ENCODE measurements at regions not wholly inside any gene's neighbourhood (a gene's known extent, or its start where the extent isn't known, plus 50 kb on each side); places are given as distances from the start of the nearest gene placed in this dataset.

- DNase-seq (ENCODE audit: low read depth) (no peak), FAIRE-seq (no peak)
- Mint-ChIP-seq H3K4me3 (ENCODE audit: unreplicated experiment) (no peak overlapping the region), H3K27me3 (ENCODE audit: low read depth, unreplicated experiment) (no peaks in the 10 kb centered on the region), H3K36me3 (ENCODE audit: low read depth, unreplicated experiment) (no peaks in the 10 kb centered on the region), H3K4me1 (ENCODE audit: low read depth, unreplicated experiment) (no peaks in the 10 kb centered on the region), H3K27ac (ENCODE audit: unreplicated experiment) (no peak overlapping the region), H3K9me3 (ENCODE audit: unreplicated experiment) (peaks cover 3% of the 10 kb centered on the region)
- Histone ChIP-seq H3K4me1 (ENCODE audit: insufficient read depth, low read length) (no peaks in the 10 kb centered on the region), H2AFZ (ENCODE audit: low read depth, low read length) (no peak overlapping the region), H3K27ac (ENCODE audit: low read depth, low read length) (no peak overlapping the region), H3K27me3 (ENCODE audit: insufficient read depth, low read length) (no peaks in the 10 kb centered on the region), H3K36me3 (ENCODE audit: insufficient read depth, low read length) (no peaks in the 10 kb centered on the region), H3K4me3 (ENCODE audit: insufficient read depth, low read depth, low read length) (no peak overlapping the region), H4K20me1 (ENCODE audit: insufficient read depth, low read length) (no peaks in the 10 kb centered on the region), H3K9me3 (ENCODE audit: insufficient read depth, low read depth, low read length) (no peaks in the 10 kb centered on the region), H3K79me2 (ENCODE audit: insufficient read depth, low read length) (no peaks in the 10 kb centered on the region), H3K9ac (ENCODE audit: low read length) (no peak overlapping the region), H3K4me2 (ENCODE audit: low read length) (no peak overlapping the region)
- no peak for TF ChIP-seq CTCF (IDR thresholded peaks at IDR 0.05; ENCODE audit: insufficient read depth, low read depth, low read length)
- TF ChIP-seq EZH2 (IDR thresholded peaks at IDR 0.05; ENCODE audit: insufficient read depth, low read length), result no peak
Measured at GRCh38 chr13:54573186-54573585, 1544.6 kb downstream of the OLFM4 start.

- no peaks in the 10 kb centered on the region for H3K36me3 ChIP-seq (ENCODE audit: insufficient read depth, low read length)
- no peak for DNase-seq (ENCODE audit: low read depth)
Measured at GRCh38 chr13:54574791-54575190, 1546.2 kb downstream of the OLFM4 start.

More at GRCh38 chr13:54574791-54575190, 1546.2 kb downstream of the OLFM4 start:
- H3K9ac ChIP-seq (ENCODE audit: low read length), result no peak overlapping the region
- H3K27me3 ChIP-seq (ENCODE audit: insufficient read depth, low read length), result no peaks in the 10 kb centered on the region
- H2AFZ ChIP-seq (ENCODE audit: low read depth, low read length), result no peak overlapping the region
- no peaks in the 10 kb centered on the region for H3K9me3 ChIP-seq (ENCODE audit: insufficient read depth, low read depth, low read length)
- FAIRE-seq, result no peak
- no peak overlapping the region for H3K27ac ChIP-seq (ENCODE audit: low read depth, low read length)
- H3K79me2 ChIP-seq (ENCODE audit: insufficient read depth, low read length), result no peaks in the 10 kb centered on the region
- H4K20me1 ChIP-seq (ENCODE audit: insufficient read depth, low read length), result no peaks in the 10 kb centered on the region
- Mint-ChIP-seq H3K4me3 (ENCODE audit: unreplicated experiment) (no peak overlapping the region), H3K27ac (ENCODE audit: unreplicated experiment) (no peak overlapping the region), H3K27me3 (ENCODE audit: low read depth, unreplicated experiment) (no peaks in the 10 kb centered on the region), H3K4me1 (ENCODE audit: low read depth, unreplicated experiment) (no peaks in the 10 kb centered on the region), H3K36me3 (ENCODE audit: low read depth, unreplicated experiment) (no peaks in the 10 kb centered on the region), H3K9me3 (ENCODE audit: unreplicated experiment) (peaks cover 3% of the 10 kb centered on the region)
- no peak overlapping the region for H3K4me2 ChIP-seq (ENCODE audit: low read length)
- no peaks in the 10 kb centered on the region for H3K4me1 ChIP-seq (ENCODE audit: insufficient read depth, low read length)
- no peak for TF ChIP-seq EZH2 (IDR thresholded peaks at IDR 0.05; ENCODE audit: insufficient read depth, low read length)
- no peak for TF ChIP-seq CTCF (IDR thresholded peaks at IDR 0.05; ENCODE audit: insufficient read depth, low read depth, low read length)
- H3K4me3 ChIP-seq (ENCODE audit: insufficient read depth, low read depth, low read length), result no peak overlapping the region

Data from astrocyte (in vitro differentiated cells and primary cell).